GM19395 (cell line): ENCODE measurements at regions not wholly inside any gene's neighbourhood (a gene's known extent, or its start where the extent isn't known, plus 50 kb on each side); places are given as distances from the start of the nearest gene placed in this dataset.

ENCODE experiments used
- ATAC-seq: cut with Tn5 transposase; IDR thresholded peaks from one replicate; pipeline ENCODE4 v1.9.1; 2021; ENCODE audit warnings: mild to moderate bottlenecking, moderate library complexity; ENCODE audit not compliant: unreplicated experiment

DNA sequence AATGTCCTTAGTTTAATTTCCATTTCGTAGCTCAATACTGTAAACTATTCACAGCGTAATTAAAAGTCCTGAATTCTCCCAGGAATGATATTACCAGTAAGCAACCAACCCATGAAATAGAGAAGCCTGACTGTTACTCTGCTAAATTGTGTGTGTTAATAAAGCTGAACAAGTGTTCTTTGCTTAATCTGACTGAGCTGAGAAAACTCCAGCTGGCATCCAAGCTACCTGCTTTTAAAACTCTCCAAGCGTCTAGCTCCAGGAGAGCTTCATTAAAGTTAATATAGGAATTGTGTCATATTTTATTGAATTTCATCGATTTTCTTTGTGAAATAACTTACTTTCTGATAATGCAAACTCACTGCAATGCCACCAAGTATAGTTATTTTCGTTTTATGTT is 524.4 kb downstream of the SLC16A7 start:
- ATAC-seq, result no peak

- ATAC-seq, result no peak
These were observed 527.7 kb downstream of the SLC16A7 start for GRCh38 chr12:60123557-60123956.

GRCh38 chr12:60137513-60137912 is 541.7 kb downstream of the SLC16A7 start:
- no peak for ATAC-seq

- ATAC-seq, result no peak
These were observed 542.7 kb downstream of the SLC16A7 start for GRCh38 chr12:60138526-60138925.

DNA sequence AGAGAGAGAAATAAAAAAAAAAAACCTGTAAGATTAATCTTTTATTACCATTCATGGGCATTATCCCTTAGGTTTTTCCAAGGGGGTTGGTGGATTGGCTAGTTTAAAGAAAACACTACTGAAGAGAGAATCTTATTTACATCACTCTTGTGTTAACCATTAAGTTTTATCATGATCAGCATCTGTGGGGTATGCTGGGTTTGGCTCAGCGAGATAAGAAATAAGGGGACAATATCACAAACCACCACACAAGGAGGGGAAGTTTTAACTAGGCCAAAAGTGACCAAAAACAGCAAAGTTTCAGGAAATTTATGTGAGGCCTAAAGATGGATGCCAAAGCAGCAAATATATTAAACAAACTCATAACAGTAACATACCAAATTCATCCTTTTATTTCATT is 548.6 kb downstream of the SLC16A7 start:
- ATAC-seq, result no peak

DNA sequence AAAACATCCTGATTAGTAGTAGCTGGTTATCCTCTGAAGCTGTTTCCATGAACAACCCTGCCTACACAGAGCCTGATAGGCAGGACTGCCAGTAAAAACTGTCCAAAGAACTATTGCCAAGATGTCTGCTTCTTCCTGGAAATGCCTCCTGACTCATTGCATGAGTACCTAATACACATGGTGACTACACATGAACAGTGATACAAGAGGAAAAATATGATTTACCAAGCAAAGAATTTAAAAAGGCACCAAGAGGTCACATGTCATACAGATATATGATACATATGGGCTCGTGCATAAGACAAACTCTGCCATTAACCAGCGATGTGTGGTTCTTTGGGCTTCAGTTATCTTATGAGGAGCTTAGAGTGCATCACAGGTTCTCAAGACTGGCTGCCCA is 552.3 kb downstream of the SLC16A7 start:
- no peak for ATAC-seq

DNA sequence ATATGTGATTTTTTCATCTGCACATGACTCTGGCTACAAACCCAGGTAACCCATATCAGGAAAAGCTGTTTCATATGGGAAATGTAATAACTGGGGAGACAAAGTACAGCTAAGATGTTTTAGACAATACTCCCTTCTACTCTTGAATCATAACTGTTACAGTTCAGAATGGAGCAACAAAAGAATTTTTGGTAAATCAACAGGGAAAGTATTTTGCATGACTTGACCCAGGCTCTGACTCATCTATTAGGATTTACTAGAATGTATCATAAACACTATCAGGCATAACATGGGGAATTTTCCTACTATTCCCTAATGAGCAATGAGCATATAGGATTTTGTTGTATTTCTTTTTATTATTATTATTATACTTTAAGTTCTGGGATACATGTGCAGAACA is 553.0 kb downstream of the SLC16A7 start:
- no peak for ATAC-seq

DNA sequence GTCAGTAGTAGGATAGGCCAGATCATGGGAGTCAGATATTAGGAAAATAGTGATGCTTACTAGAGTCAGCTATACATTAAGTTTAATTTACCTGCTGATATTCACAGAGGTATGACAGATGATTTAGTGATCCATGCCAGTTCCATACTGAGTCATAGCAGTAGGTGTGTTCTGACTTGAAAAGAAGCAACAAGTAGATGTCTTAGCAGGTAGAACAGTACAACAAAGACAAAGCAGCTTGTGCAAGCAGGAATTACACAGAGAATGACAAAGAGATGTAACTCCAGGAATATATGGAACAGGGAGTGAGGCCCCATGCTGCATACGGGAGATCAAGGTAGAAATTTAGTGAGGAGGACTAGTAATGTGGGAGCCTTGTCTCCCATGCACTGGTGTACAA is 556.9 kb downstream of the SLC16A7 start:
- ATAC-seq, result no peak

DNA sequence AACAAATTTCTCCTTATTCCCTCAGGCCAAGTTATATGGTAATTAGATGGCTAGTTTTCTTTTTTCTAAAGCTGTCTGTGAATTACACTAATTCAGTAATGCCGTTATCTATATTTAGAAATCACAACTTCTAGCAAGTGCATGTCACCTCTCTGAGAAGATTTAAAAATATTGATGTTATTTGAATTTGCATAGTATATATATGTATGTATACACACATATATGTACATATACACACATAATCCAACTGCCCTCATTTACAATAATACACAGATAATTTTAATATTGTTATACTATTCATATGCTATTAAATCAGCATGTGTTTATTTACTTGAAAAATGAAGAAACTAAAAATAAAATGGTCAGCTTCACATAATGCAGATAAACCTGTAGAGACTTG is 563.9 kb downstream of the SLC16A7 start:
- ATAC-seq, result no peak

DNA sequence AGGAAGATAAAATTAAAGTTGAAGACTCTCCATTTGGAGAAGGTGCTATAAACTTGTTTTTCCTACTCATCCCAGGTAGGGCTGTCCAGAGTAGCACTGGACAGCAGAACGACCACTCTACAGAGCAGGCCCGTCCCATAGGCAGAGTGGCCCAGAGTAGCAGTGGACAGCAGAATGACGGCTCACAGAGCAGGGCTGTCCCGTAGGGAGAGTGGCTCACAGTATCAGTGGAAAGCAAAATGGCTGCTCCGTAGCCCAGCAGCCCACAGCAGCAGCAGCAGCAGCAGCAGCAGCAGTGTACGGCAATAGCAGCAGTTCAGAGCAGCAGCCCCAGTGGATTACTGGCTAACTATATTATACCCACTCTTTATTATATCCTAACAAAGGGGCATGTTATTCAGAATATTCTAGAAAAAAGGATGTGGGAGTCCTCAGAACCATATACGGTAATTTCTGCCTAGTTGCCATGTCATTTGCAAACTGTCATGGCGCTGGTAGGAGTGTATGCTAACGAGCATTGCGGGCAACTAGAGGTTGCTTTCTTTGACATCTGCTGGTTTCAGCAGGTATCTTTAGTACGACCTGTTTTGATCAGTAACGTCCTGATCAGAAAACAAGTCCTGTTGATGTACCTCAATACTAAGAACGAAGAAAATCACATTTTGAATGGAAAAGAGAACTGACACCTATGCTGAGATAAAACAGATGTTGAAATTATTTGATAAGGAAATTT is 567.3 kb downstream of the SLC16A7 start:
- no peak for ATAC-seq

GRCh38 chr12:60165781-60166180 is 570.0 kb downstream of the SLC16A7 start:
- ATAC-seq, result no peak

DNA sequence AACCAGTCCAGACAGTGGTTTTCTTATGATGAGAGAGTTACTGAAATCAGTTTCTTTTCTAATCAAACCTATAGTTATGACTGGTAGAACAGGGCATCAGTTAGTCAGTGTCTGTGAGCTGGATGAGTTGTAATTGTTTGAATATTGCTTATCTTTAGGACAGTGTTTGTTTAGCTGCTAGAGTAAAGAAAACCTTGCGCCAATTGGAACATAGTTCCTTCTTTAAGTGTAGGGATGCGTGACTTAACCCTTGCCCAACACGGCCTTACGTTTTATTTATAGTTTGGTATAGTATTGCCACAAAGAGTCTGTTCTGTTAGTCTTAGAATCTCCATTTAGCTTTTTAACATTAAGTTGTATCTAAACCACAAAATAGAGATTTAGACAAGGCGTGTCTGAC is 572.6 kb downstream of the SLC16A7 start:
- no peak for ATAC-seq

GRCh38 chr12:60169904-60170303 is 574.1 kb downstream of the SLC16A7 start:
- no peak for ATAC-seq

GRCh38 chr12:60172266-60173211 is 576.7 kb downstream of the SLC16A7 start:
- ATAC-seq, result no peak

GRCh38 chr12:60173224-60174170 is 577.7 kb downstream of the SLC16A7 start:
- ATAC-seq, result no peak

DNA sequence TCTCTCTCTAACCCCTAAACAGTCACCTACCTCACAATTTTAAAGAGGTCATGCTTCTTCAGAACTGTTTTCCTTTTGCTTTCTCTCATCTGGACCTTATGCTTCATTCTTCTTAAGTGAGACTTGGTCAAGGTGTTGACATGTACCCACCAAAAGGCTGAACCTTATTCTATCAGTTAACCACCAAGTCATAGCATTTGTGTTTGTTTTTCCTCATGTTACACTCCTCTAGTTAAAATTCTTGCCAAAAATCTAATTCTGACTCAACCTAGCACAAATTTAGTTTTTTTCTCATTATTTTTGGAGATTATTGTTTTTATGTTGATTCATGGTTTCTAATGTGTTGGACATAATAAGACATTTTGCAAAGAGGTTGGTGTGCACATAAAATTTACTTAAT is 578.6 kb downstream of the SLC16A7 start:
- no peak for ATAC-seq

GRCh38 chr12:60174941-60175340 is 579.1 kb downstream of the SLC16A7 start:
- no peak for ATAC-seq

GRCh38 chr12:60176891-60177290 is 581.1 kb downstream of the SLC16A7 start:
- ATAC-seq, result no peak

GRCh38 chr12:60180298-60180697 is 584.5 kb downstream of the SLC16A7 start:
- ATAC-seq, result no peak

GRCh38 chr12:60182354-60182753 is 586.5 kb downstream of the SLC16A7 start:
- ATAC-seq, result no peak

- ATAC-seq, result no peak
These were observed 588.3 kb downstream of the SLC16A7 start for GRCh38 chr12:60184096-60184495.
